GM10248 (cell line): ENCODE measurements at regions not wholly inside any gene's neighbourhood (a gene's known extent, or its start where the extent isn't known, plus 50 kb on each side); places are given as distances from the start of the nearest gene placed in this dataset.
"Not testable (repeated sequence)": the region's sequence is repeated elsewhere in the genome, so short reads cannot be mapped to it uniquely, and the experiment has no call there.

Experiments used
- CTCF ChIA-PET: fragments of 300-600 bp; sonication (Branson Sonifier 250); formaldehyde crosslinking; extraction: SDS; loops from one replicate; lab custom pipeline; 2021; ENCODE audit warnings: antibody characterized with exemption; lab: Yijun Ruan, JAX
- POLR2A ChIA-PET: fragments of 350-650 bp; sonication (Branson Sonifier 250); formaldehyde crosslinking; extraction: SDS; loops from one replicate; lab custom pipeline; 2020; ENCODE audit warnings: antibody characterized with exemption; lab: Yijun Ruan, JAX
- DNase-seq: peaks from one replicate; pipeline ENCODE4 v3.0.0; 2012; ENCODE audit errors: extremely low spot score
- TF ChIP-seq, protein P1 (sequence below): IDR thresholded peaks from 2 replicates; pipeline ENCODE4 v1.5.1; 2012; ENCODE audit warnings: mild to moderate bottlenecking, low read depth; ENCODE audit errors: extremely low read depth, missing control alignments, control extremely low read depth

- TF ChIP-seq, protein P1, sequence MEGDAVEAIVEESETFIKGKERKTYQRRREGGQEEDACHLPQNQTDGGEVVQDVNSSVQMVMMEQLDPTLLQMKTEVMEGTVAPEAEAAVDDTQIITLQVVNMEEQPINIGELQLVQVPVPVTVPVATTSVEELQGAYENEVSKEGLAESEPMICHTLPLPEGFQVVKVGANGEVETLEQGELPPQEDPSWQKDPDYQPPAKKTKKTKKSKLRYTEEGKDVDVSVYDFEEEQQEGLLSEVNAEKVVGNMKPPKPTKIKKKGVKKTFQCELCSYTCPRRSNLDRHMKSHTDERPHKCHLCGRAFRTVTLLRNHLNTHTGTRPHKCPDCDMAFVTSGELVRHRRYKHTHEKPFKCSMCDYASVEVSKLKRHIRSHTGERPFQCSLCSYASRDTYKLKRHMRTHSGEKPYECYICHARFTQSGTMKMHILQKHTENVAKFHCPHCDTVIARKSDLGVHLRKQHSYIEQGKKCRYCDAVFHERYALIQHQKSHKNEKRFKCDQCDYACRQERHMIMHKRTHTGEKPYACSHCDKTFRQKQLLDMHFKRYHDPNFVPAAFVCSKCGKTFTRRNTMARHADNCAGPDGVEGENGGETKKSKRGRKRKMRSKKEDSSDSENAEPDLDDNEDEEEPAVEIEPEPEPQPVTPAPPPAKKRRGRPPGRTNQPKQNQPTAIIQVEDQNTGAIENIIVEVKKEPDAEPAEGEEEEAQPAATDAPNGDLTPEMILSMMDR: no peak
- ChIA-PET CTCF (interaction anchor here (1.3 to 2.1 kb wide), 3 partner anchors 12 to 96 kb away, joined by 3 to 8 read pairs (median 3); partner anchors contain the start of gene KLF7), POLR2A (interaction anchor here (0.6 kb wide), 1 partner anchor 24 kb away, joined by 3 read pairs; no protein-coding TSS in a partner anchor)
- DNase-seq: no peak
Observed at GRCh38 chr2:207227749-207228145, 62.0 kb upstream of the KLF7 start.

DNA sequence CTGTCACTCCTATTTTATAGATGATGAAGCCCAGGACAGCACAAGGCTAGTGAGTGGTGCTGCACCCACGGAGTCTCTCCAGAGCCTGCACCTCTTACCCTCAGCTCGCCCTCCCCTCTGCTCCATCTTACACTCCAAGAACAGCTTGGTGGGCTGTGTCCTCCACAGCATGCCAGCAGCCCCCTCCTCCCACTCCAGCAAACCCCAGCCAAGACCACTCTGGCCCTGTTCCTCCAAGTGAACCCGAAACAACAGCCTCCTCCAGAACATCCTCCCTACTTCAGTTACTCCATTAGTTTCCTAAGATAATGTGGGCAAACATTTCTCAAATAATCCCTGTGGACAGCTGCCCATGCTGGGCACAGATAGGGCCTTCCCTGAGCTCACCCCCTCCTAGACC, 62.7 kb upstream of the KLF7 start:
- POLR2A ChIA-PET: no interaction called here

DNA sequence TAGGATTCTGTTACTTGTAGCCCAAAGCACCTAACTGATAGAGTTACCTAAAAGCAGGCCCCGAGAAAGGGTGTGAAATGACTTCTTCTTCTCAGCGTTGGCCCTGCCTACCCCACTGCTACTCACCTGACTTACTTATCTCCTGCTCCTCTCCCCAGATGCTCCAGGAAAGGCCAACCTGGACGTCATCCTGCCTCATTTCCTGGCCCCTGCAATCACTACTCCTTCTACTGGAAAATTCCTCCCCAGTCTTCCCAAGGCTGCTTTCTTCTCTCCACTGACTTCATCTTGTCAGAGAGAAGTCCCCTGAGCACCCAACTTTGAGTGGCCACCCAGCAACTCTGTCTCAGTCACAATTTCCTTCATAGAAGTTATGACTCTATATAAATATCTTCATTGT, 63.4 kb upstream of the KLF7 start:
- POLR2A ChIA-PET: no interaction called here
- TF ChIP-seq, protein P1: no peak
- CTCF ChIA-PET: interaction anchor here (1.1 to 3.6 kb wide), 3 partner anchors 9 to 87 kb away, joined by 3 to 17 read pairs (median 3); no protein-coding TSS in a partner anchor
- DNase-seq: no peak

More for the DNA sequence above, 62.7 kb upstream of the KLF7 start:
- CTCF ChIA-PET: interaction anchor here (1.3 kb wide), 2 partner anchors 12 to 62 kb away, joined by 3 read pairs; partner anchors contain the start of gene KLF7
- TF ChIP-seq, protein P1: no peak
- DNase-seq: no peak

GRCh38 chr2:207230261-207231105, 64.7 kb upstream of the KLF7 start:
- CTCF ChIA-PET: interaction anchor here (0.9 to 3.6 kb wide), 4 partner anchors 8 to 89 kb away, joined by 3 to 17 read pairs (median 4); no protein-coding TSS in a partner anchor

DNA sequence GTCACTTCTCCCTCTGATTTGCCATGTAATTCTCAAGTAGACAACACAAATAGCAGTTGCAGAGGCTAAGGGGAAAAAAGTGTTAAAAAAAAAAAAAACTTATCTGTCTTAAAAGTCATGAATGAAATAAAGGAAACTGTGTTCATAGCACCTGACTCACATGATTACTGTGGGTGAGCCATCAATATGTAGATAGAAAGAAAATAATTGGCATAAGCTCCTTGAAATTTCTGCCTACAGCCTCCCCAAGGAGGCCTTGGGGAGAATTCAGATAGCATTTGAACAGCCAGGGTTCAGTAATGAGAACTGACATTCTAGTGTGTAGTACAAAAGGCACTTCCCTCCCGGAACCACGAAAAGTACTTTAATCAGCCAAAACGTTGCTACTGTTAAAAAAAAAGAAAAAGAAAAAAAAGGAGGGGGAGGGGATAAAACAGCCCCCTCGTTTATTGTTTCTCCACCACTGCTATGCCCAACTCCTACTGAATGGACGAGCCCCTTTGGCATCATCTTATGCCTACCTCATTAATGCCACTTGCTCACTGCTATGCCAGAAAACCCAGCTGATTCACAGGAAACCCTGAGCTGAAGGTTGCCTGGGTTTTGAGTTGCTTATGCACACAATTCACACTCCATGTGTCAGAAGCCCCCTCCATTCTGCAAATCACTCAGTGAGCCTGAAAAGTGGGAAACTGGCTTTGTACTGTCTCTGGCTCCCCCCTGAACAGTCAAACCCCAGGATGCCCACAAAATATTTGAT, 65.5 kb upstream of the KLF7 start:
- no peak for DNase-seq
- POLR2A ChIA-PET: no interaction called here
- TF ChIP-seq, protein P1: no peak
- CTCF ChIA-PET: interaction anchor here (0.9 to 3.6 kb wide), 5 partner anchors 7 to 45 kb away, joined by 3 to 17 read pairs (median 3); no protein-coding TSS in a partner anchor

More at GRCh38 chr2:207230261-207231105, 64.7 kb upstream of the KLF7 start:
- no peak for DNase-seq
- POLR2A ChIA-PET: no interaction called here
- TF ChIP-seq, protein P1: peak; percentile 22

- TF ChIP-seq, protein P1: no peak
- ChIA-PET POLR2A (no interaction called here), CTCF (interaction anchor here (0.9 to 3.6 kb wide), 3 partner anchors 12 to 44 kb away, joined by 3 to 17 read pairs (median 3); no protein-coding TSS in a partner anchor)
- no peak for DNase-seq
Observed at GRCh38 chr2:207231967-207232366, 66.2 kb upstream of the KLF7 start.

DNA sequence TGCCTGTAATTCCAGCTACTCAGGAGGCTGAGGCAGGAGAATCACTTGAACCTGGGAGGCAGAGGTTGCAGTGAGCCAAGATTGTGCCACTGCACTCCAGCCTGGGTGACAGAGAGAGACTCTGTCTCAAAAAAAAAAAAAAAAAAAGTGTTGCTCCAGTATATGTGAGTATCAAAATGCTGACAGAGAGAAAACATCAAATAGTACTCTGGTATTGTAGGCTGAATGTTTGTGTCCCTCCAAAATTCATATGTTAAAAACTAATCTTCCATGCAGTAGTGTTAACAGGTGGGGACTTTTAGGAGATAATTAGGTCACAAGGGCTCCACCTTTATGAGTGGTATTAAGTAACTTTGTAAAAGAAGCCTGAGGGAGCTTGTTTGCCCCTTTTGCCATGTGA, 67.4 kb upstream of the KLF7 start:
- not testable (repeated sequence) for DNase-seq
- ChIA-PET CTCF (interaction anchor here (1.0 to 1.4 kb wide), 3 partner anchors 10 to 52 kb away, joined by 3 to 4 read pairs (median 3); no protein-coding TSS in a partner anchor), POLR2A (interaction anchor here (0.6 kb wide), 1 partner anchor 1074 kb away, joined by 4 read pairs; the partner anchor contains the start of gene EEF1B2)
